LNCAP (cell line): ENCODE measurements at regions not wholly inside any gene's neighbourhood (a gene's known extent, or its start where the extent isn't known, plus 50 kb on each side); places are given as distances from the start of the nearest gene placed in this dataset.

Source experiments
- CTCF ChIP-seq: fragments of 450-650 bp; IDR thresholded peaks from 2 replicates; pipeline ENCODE4 v1.5.1; 2017; ENCODE audit warnings: mild to moderate bottlenecking

GRCh38 chr21:20522611-20523010, 475.6 kb upstream of the NCAM2 start:
- no peak for TF ChIP-seq CTCF

- TF ChIP-seq CTCF, result no peak
Measured at GRCh38 chr21:20523191-20523590, 475.0 kb upstream of the NCAM2 start.

- TF ChIP-seq CTCF, result no peak
Measured at GRCh38 chr21:20527731-20528460, 470.3 kb upstream of the NCAM2 start.

DNA sequence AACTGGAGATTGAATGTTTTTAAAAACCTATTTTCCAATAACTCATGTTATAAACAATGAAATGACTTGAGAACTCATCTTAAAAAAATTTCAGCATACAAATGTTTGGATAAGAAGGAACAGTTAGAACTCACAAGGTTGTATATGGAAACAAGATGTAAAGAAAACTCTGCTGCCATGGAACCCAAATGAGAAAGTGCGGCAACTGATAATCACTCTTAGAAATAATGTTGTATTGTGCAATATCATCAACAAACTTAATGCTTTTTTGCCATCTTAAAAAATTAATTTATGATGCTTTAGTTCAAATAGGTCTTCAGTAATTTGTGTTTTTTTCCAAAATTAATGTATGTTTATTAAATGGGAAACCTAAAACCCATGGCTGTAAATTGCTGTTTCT, 461.1 kb upstream of the NCAM2 start:
- no peak for TF ChIP-seq CTCF

DNA sequence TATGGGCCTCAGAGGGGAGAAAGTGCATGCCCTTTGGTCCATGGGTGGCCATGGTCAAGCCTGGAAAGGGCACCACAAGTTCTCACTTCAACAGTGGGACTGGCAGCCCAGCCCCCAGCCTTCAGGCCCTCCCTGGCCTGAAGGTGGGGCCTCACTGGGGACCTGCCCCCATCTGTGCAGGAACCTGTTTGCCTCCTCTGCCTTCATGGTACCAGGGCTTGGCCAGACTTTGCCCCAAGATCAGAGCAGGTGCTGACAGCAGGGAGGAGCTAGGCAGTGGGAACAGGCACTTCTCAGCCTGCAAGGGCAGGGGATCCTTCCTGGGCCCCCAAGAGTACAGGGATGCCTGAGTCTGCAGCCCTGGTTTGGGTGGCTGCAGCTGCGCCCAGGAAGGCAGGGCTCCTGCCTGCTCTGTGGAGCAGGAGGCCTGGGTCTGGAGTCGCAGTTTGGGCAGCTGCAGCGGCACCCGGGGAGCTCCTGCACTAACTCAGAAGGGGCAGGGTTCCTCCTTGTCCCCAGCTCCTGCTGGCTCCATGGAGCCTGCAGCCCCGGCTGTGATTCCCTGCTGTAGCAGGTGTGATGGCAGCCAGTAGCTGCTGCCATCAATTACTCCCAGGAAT, 460.1 kb upstream of the NCAM2 start:
- TF ChIP-seq CTCF, result no peak

DNA sequence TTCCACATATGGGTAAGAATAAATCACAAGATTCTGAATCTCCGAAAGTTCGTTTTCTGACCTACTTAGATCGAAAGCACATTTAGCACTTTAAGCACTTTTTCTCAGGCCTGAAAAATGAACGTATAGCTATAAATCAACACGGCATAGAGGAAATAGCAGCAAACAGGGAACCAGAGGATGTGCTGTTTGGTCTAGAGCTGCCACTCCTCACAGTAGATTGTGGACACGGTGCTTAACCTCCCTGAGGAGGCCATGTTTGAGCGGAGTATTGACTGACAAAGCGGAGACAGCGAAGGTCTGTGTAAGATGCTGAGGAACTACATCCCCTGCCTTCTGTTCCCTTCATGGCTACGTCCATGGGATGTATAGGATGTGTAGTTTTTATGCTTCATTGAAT, 452.8 kb upstream of the NCAM2 start:
- TF ChIP-seq CTCF, result no peak

DNA sequence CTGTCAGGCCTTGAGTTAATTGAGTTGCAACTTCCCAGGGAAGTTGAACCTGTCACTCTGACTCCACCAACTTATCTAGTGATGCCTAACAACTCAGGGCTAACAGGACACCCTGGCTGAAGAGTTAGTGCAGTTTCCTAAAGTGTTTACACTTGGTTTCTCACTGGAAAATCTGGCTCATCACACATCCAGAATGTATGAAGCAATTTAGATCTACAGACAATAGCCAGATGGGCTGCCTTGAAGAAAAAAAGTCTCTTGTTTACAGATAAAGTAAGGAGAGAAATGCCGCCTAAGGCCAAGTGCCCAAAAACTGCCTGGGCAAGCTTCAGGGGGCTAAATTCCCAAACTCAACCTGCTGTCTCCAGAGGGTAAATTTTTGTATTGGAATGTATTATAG, 446.3 kb upstream of the NCAM2 start:
- TF ChIP-seq CTCF, result no peak
